ENCODE measurements at regions not wholly inside any gene's neighbourhood (a gene's known extent, or its start where the extent isn't known, plus 50 kb on each side); places are given as distances from the start of the nearest gene placed in this dataset.

DNA sequence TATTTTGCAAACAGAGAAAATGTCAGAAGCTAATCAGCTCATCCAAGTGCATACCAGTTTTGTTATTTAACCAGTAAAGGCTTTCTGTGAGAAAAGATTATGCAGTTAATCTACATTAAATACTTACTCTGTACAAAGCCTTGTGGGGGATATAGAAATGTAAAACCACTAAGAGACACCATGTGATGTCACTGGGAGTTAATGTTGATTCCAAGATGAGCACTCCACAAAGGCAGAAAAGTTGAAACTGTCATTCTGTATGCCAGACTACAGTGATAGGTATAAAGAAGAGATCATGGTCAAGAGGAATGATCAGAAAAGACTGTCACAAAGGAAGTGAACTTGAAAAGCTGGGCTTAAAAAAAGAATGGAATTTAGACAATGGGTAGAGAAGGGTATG, 100.3 kb upstream of the SGIP1 start:
- H2AFZ ChIP-seq (ENCODE audit: low read length), result no peak overlapping the region
- no peaks in the 10 kb centered on the region for H3F3A ChIP-seq (ENCODE audit: insufficient read depth, low read length)

GRCh38 chr1:66434096-66434495, 99.9 kb upstream of the SGIP1 start:
- H3K9me3 ChIP-seq (ENCODE audit: low read length), result peaks cover 10% of the 10 kb centered on the region
- H3K36me3 ChIP-seq (ENCODE audit: insufficient read depth, low read length), result no peaks in the 10 kb centered on the region
- no peaks in the 10 kb centered on the region for H3K79me2 ChIP-seq (ENCODE audit: insufficient read depth, low read length)
- H4K20me1 ChIP-seq (ENCODE audit: insufficient read depth, low read length), result no peaks in the 10 kb centered on the region
- H3K27ac ChIP-seq (ENCODE audit: low read depth, low read length, poor library complexity, severe bottlenecking), result no peak overlapping the region
- H3F3A ChIP-seq (ENCODE audit: insufficient read depth, low read length), result no peaks in the 10 kb centered on the region
- H3K4me3 ChIP-seq (ENCODE audit: low read depth, low read length, poor library complexity, severe bottlenecking), result no peak overlapping the region
- H3K9me2 ChIP-seq (ENCODE audit: low read depth, low read length), result no peaks in the 10 kb centered on the region
- no peak for TF ChIP-seq EZH2 (IDR thresholded peaks at IDR 0.05; ENCODE audit: borderline replicate concordance, low read length)
- TF ChIP-seq CTCF (IDR thresholded peaks at IDR 0.05; ENCODE audit: low read length), result no peak
- no peaks in the 10 kb centered on the region for H3K27me3 ChIP-seq (ENCODE audit: insufficient read depth, low read length)
- H3K9ac ChIP-seq (ENCODE audit: low read length), result no peak overlapping the region
- H2AFZ ChIP-seq (ENCODE audit: low read length), result no peak overlapping the region
- peaks cover 26% of the 10 kb centered on the region for H3K4me1 ChIP-seq (ENCODE audit: insufficient read depth, low read length, severe bottlenecking)
- no peak overlapping the region for H3K4me2 ChIP-seq (ENCODE audit: low read length)

More for the DNA sequence above, 100.3 kb upstream of the SGIP1 start:
- H3K4me3 ChIP-seq (ENCODE audit: low read depth, low read length, poor library complexity, severe bottlenecking), result no peak overlapping the region
- H3K4me2 ChIP-seq (ENCODE audit: low read length), result no peak overlapping the region
- no peaks in the 10 kb centered on the region for H3K79me2 ChIP-seq (ENCODE audit: insufficient read depth, low read length)
- peaks cover 10% of the 10 kb centered on the region for H3K9me3 ChIP-seq (ENCODE audit: low read length)
- H3K36me3 ChIP-seq (ENCODE audit: insufficient read depth, low read length), result no peaks in the 10 kb centered on the region
- H4K20me1 ChIP-seq (ENCODE audit: insufficient read depth, low read length), result no peaks in the 10 kb centered on the region
- no peak for TF ChIP-seq CTCF (IDR thresholded peaks at IDR 0.05; ENCODE audit: low read length)
- TF ChIP-seq EZH2 (IDR thresholded peaks at IDR 0.05; ENCODE audit: borderline replicate concordance, low read length), result no peak
- no peaks in the 10 kb centered on the region for H3K9me2 ChIP-seq (ENCODE audit: low read depth, low read length)
- H3K27ac ChIP-seq (ENCODE audit: low read depth, low read length, poor library complexity, severe bottlenecking), result no peak overlapping the region
- no peaks in the 10 kb centered on the region for H3K27me3 ChIP-seq (ENCODE audit: insufficient read depth, low read length)
- H3K9ac ChIP-seq (ENCODE audit: low read length), result no peak overlapping the region
- H3K4me1 ChIP-seq (ENCODE audit: insufficient read depth, low read length, severe bottlenecking), result peaks cover 21% of the 10 kb centered on the region

DNA sequence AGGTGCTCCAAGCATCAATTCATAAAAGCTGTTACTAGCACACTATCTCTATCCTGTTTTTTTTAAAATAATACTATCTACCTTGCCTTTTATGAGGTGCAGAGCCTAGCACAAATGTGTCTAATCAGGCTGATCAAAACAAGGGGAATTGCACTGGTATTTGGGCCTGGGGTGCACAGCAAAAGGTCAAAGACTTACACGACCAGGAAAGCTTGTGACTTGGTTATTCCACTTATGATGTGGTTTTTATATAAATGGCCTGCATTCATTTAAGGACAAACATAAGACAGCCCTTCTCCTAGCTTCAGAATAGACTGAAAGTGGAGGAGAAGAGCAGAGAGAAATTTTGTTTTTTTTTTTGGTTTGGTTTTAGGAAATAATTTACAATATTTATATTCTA, 98.4 kb upstream of the SGIP1 start:
- Histone ChIP-seq H3K9me2 (ENCODE audit: low read depth, low read length) (no peaks in the 10 kb centered on the region), H3K4me3 (ENCODE audit: low read depth, low read length, poor library complexity, severe bottlenecking) (no peak overlapping the region), H3K79me2 (ENCODE audit: insufficient read depth, low read length) (no peaks in the 10 kb centered on the region), H3K9ac (ENCODE audit: low read length) (no peak overlapping the region), H3K4me2 (ENCODE audit: low read length) (no peak overlapping the region), H3K9me3 (ENCODE audit: low read length) (peaks cover 7% of the 10 kb centered on the region), H2AFZ (ENCODE audit: low read length) (no peak overlapping the region), H3K36me3 (ENCODE audit: insufficient read depth, low read length) (no peaks in the 10 kb centered on the region), H3F3A (ENCODE audit: insufficient read depth, low read length) (no peaks in the 10 kb centered on the region), H4K20me1 (ENCODE audit: insufficient read depth, low read length) (no peaks in the 10 kb centered on the region), H3K27ac (ENCODE audit: low read depth, low read length, poor library complexity, severe bottlenecking) (no peak overlapping the region), H3K4me1 (ENCODE audit: insufficient read depth, low read length, severe bottlenecking) (peaks cover 37% of the 10 kb centered on the region), H3K27me3 (ENCODE audit: insufficient read depth, low read length) (no peaks in the 10 kb centered on the region)
- TF ChIP-seq CTCF (IDR thresholded peaks at IDR 0.05; ENCODE audit: low read length) (no peak), EZH2 (IDR thresholded peaks at IDR 0.05; ENCODE audit: borderline replicate concordance, low read length) (no peak)

Data from OCI-LY1 (cell line).